WTC11 (cell line): ENCODE measurements at regions not wholly inside any gene's neighbourhood (a gene's known extent, or its start where the extent isn't known, plus 50 kb on each side); places are given as distances from the start of the nearest gene placed in this dataset.

Experiments
- FOXJ3 ChIP-seq: sonication (generic); formaldehyde crosslinking; IDR thresholded peaks from 2 replicates; pipeline ENCODE4 v1.9.0; 2021; ENCODE audit warnings: missing genetic modification reagents, mild to moderate bottlenecking, borderline replicate concordance
- FOXP1 ChIP-seq: sonication (generic); formaldehyde crosslinking; IDR thresholded peaks from 2 replicates; pipeline ENCODE4 v1.8.0; 2022; ENCODE audit warnings: missing genetic modification reagents, mild to moderate bottlenecking, moderate library complexity, borderline replicate concordance
- ZBTB21 ChIP-seq: sonication (generic); formaldehyde crosslinking; IDR thresholded peaks from 2 replicates; pipeline ENCODE4 v1.8.1; 2023; ENCODE audit warnings: mild to moderate bottlenecking, missing genetic modification reagents, borderline replicate concordance
- ZNF121 ChIP-seq: sonication (generic); formaldehyde crosslinking; IDR thresholded peaks from 2 replicates; pipeline ENCODE4 v1.8.0; 2023; ENCODE audit warnings: missing genetic modification reagents
- TF ChIP-seq, protein P1 (sequence below): sonication (generic); formaldehyde crosslinking; IDR thresholded peaks from 2 replicates; pipeline ENCODE4 v1.8.1; 2023; ENCODE audit warnings: mild to moderate bottlenecking, moderate library complexity, missing genetic modification reagents

DNA sequence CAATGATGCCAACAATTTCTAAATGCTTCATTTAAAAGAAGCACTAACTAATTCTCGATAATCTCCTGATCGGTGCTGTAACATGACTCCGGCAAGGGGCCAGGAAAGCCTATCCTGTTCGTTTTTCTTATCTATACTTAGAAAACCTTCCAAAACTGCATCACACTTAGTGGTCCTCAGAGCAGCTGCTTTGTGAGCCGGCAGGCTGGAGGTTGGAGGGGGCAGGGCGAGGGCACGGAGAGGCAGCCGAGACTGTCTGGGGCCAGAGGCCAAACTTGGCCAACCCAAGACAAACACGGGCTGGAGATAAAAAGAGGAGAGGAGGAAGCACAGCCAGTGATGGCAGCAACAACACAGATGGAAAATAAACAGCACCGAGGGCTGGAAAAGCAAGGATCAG is 455.7 kb downstream of the BCOR start:
- TF ChIP-seq, protein P1, sequence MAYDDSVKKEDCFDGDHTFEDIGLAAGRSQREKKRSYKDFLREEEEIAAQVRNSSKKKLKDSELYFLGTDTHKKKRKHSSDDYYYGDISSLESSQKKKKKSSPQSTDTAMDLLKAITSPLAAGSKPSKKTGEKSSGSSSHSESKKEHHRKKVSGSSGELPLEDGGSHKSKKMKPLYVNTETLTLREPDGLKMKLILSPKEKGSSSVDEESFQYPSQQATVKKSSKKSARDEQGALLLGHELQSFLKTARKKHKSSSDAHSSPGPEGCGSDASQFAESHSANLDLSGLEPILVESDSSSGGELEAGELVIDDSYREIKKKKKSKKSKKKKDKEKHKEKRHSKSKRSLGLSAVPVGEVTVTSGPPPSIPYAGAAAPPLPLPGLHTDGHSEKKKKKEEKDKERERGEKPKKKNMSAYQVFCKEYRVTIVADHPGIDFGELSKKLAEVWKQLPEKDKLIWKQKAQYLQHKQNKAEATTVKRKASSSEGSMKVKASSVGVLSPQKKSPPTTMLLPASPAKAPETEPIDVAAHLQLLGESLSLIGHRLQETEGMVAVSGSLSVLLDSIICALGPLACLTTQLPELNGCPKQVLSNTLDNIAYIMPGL (CRISPR knock-in tag), result no peak
- no peak for TF ChIP-seq ZNF121 (CRISPR knock-in tag)
- TF ChIP-seq FOXP1, result no peak
- TF ChIP-seq FOXJ3 (CRISPR knock-in tag), result no peak
- no peak for TF ChIP-seq ZBTB21 (CRISPR knock-in tag)
